Left ventricle myocardium inferior (tissue), 1 donor: ENCODE measurements at regions not wholly inside any gene's neighbourhood (a gene's known extent, or its start where the extent isn't known, plus 50 kb on each side); places are given as distances from the start of the nearest gene placed in this dataset.
"Not testable (repeated sequence)": the region's sequence is repeated elsewhere in the genome, so short reads cannot be mapped to it uniquely, and the experiment has no call there.

Source experiments
- DNase-seq: peaks from one replicate; pipeline ENCODE4 v3.0.0-alpha.2; 2020
- H3K27ac ChIP-seq: fragments of 200-600 bp; replicated peaks from 2 replicates; pipeline ENCODE4 v1.8.0; 2021
- H3K27me3 ChIP-seq: fragments of 200-600 bp; 2 replicates; pipeline ENCODE4 v1.8.0; 2021; ENCODE audit warnings: low read depth
- H3K36me3 ChIP-seq: fragments of 200-600 bp; 2 replicates; pipeline ENCODE4 v1.8.0; 2021
- H3K4me1 ChIP-seq: fragments of 200-600 bp; 2 replicates; pipeline ENCODE4 v1.8.0; 2021
- H3K4me3 ChIP-seq: fragments of 200-600 bp; 2 replicates; pipeline ENCODE4 v1.8.0; 2021; ENCODE audit warnings: mild to moderate bottlenecking, moderate library complexity
- H3K9me3 ChIP-seq: fragments of 200-600 bp; replicated peaks from 2 replicates; pipeline ENCODE4 v1.8.0; 2021
- CTCF ChIP-seq: fragments of 200-600 bp; IDR thresholded peaks from 2 replicates; pipeline ENCODE4 v1.8.0; 2021; ENCODE audit warnings: antibody characterized with exemption, mild to moderate bottlenecking, borderline replicate concordance
- intact Hi-C: fragments of 100-400 bp; cut with micrococcal nuclease; formaldehyde crosslinking; loops from one replicate; pipeline ENCODE4 v1.11.0; 2022
- donor health status: DM: no; HTN: yes; CAD: no; lungs with severe emphysema.

GRCh38 chr1:30100524-30100862, 622.9 kb downstream of the MATN1 start:
- intact Hi-C loops = no loop called here
- no peaks in the 10 kb centered on the region for H3K36me3 ChIP-seq
- H3K4me1 ChIP-seq = no peaks in the 10 kb centered on the region
- no peak overlapping the region for H3K4me3 ChIP-seq
- no peaks in the 10 kb centered on the region for H3K9me3 ChIP-seq
- no peak for DNase-seq
- H3K27me3 ChIP-seq = peaks cover 86% of the 10 kb centered on the region
- no peak overlapping the region for H3K27ac ChIP-seq
- TF ChIP-seq CTCF = no peak

- Histone ChIP-seq H3K4me1 (no peaks in the 10 kb centered on the region), H3K27ac (no peak overlapping the region), H3K9me3 (no peaks in the 10 kb centered on the region), H3K27me3 (peaks cover 83% of the 10 kb centered on the region), H3K36me3 (no peaks in the 10 kb centered on the region), H3K4me3 (no peak overlapping the region)
- intact Hi-C loops = no loop called here
- no peak for DNase-seq
- no peak for TF ChIP-seq CTCF
Measured at GRCh38 chr1:30099587-30100523, 623.5 kb downstream of the MATN1 start.

GRCh38 chr1:30097851-30098250, 625.5 kb downstream of the MATN1 start:
- H3K36me3 ChIP-seq, H3K4me3 ChIP-seq, intact Hi-C loops, H3K27ac ChIP-seq, DNase-seq, H3K4me1 ChIP-seq: not testable (repeated sequence)
- Histone ChIP-seq H3K9me3 (peaks cover 11% of the 10 kb centered on the region), H3K27me3 (peaks cover 66% of the 10 kb centered on the region)

- intact Hi-C loops = no loop called here
- no peak for DNase-seq
Measured at GRCh38 chr1:30095451-30096025, 627.8 kb downstream of the MATN1 start.

GRCh38 chr1:30095051-30095450, 628.3 kb downstream of the MATN1 start:
- Histone ChIP-seq H3K36me3 (no peaks in the 10 kb centered on the region), H3K9me3 (peaks cover 31% of the 10 kb centered on the region), H3K27ac (no peak overlapping the region), H3K4me1 (peaks cover 2% of the 10 kb centered on the region), H3K27me3 (peaks cover 46% of the 10 kb centered on the region), H3K4me3 (no peak overlapping the region)
- no peak for TF ChIP-seq CTCF
- intact Hi-C loops = no loop called here
- DNase-seq = no peak

More at GRCh38 chr1:30095451-30096025, 627.8 kb downstream of the MATN1 start:
- no peaks in the 10 kb centered on the region for H3K4me1 ChIP-seq
- no peaks in the 10 kb centered on the region for H3K36me3 ChIP-seq
- TF ChIP-seq CTCF = no peak
- H3K4me3 ChIP-seq = no peak overlapping the region
- peaks cover 31% of the 10 kb centered on the region for H3K9me3 ChIP-seq
- no peak overlapping the region for H3K27ac ChIP-seq
- peaks cover 46% of the 10 kb centered on the region for H3K27me3 ChIP-seq
